ENCODE measurements at regions not wholly inside any gene's neighbourhood (a gene's known extent, or its start where the extent isn't known, plus 50 kb on each side); places are given as distances from the start of the nearest gene placed in this dataset.

GRCh38 chrX:120001787-120002186 is 58.2 kb upstream of the NKAP start:
- TF ChIP-seq POLR2A (IDR thresholded peaks at IDR 0.05) (no peak), CTCF (IDR thresholded peaks at IDR 0.05) (no peak)

Data from lower leg skin (tissue), 3 donors.